Erythroblast (primary cell): ENCODE measurements at regions not wholly inside any gene's neighbourhood (a gene's known extent, or its start where the extent isn't known, plus 50 kb on each side); places are given as distances from the start of the nearest gene placed in this dataset.

Experiments
- GATA1 ChIP-seq: IDR thresholded peaks from 2 replicates; pipeline ENCODE4 v1.6.1; 2011; ENCODE audit warnings: low read depth, mild to moderate bottlenecking, control low read depth, low read length, moderate library complexity
- POLR2A ChIP-seq: IDR thresholded peaks from 2 replicates; pipeline ENCODE4 v1.6.1; 2011; ENCODE audit warnings: mild to moderate bottlenecking, low read length

DNA sequence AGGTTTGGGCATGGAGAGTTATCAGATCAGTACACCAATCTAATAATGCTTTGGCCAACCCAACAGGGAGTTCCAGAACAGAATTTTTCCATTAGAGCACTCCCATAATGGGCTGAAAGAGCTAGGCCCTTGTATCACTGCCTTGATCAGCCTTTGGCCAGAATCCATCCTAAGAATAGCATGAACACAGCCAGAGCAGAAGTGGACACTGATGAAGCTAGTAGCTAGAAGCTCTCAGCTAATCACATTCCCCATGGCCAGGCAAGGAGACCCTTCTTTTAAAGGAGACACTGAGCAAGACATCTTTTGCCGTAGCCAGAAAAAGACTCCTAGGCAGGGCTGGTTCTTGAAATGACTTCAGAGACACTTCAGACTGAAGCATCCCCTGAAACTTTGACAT lies 236.0 kb downstream of the RAD51AP2 start:
- TF ChIP-seq POLR2A (no peak), GATA1 (no peak)
